ENCODE measurements at regions not wholly inside any gene's neighbourhood (a gene's known extent, or its start where the extent isn't known, plus 50 kb on each side); places are given as distances from the start of the nearest gene placed in this dataset.

GRCh38 chr9:12054235-12054634, 639.0 kb upstream of the TYRP1 start:
- intact Hi-C loops (cut with micrococcal nuclease), result no loop called here
- POLR2A ChIA-PET, result no interaction called here
- FAIRE-seq, result no peak

More at GRCh38 chr9:12054235-12054634, 639.0 kb upstream of the TYRP1 start:
- H3K36me3 ChIP-seq (ENCODE audit: control insufficient read depth in 2 of 2, extremely low read depth in 1 of 2, insufficient read depth in 2 of 2, low read length in 2 of 2), result no peaks in the 10 kb centered on the region
- TF ChIP-seq FOS (IDR thresholded peaks at IDR 0.05; ENCODE audit: borderline replicate concordance, insufficient read depth, low read length) (no peak), EZH2 (IDR thresholded peaks at IDR 0.05; ENCODE audit: borderline replicate concordance, low read depth, low read length, severe bottlenecking) (no peak), MAX (IDR thresholded peaks at IDR 0.05; ENCODE audit: insufficient read depth, insufficient read length) (no peak), GATA2 (IDR thresholded peaks at IDR 0.05; ENCODE audit: insufficient read depth, insufficient read length, low read depth, low read length) (no peak), CTCF (IDR thresholded peaks at IDR 0.05; ENCODE audit: extremely low read depth in 1 of 2, insufficient read depth in 1 of 2, low read depth in 1 of 2, low read length in 2 of 2) (no peak), MYC (IDR thresholded peaks at IDR 0.05; ENCODE audit: low read depth, low read length) (no peak), JUN (IDR thresholded peaks at IDR 0.05; ENCODE audit: borderline replicate concordance, insufficient read depth, insufficient read length, low read depth) (no peak), POLR2A (IDR thresholded peaks at IDR 0.05; ENCODE audit: low read depth, low read length) (no peak), POLR2AphosphoS5 (IDR thresholded peaks at IDR 0.05; ENCODE audit: insufficient read depth, low read depth, low read length) (no peak)
- H3K9me3 ChIP-seq (replicated peaks; ENCODE audit: control insufficient read depth, insufficient read depth, low read length), result peaks cover 2% of the 10 kb centered on the region
- CTCF ChIA-PET, result no interaction called here
- dilution Hi-C loops (cut with MboI; ENCODE audit: extremely low pct_ligation_motif_present, low sequenced_read_pairs), result no loop called here
- no peaks in the 10 kb centered on the region for H3K9me1 ChIP-seq (replicated peaks; ENCODE audit: control insufficient read depth, extremely low read depth, insufficient read depth, low read length)
- DNase-seq (ENCODE audit: low read depth, low spot score), result no peak
- H3K4me1 ChIP-seq (ENCODE audit: control insufficient read depth, extremely low read depth, insufficient read depth, low read length), result no peaks in the 10 kb centered on the region
- no peaks in the 10 kb centered on the region for H3K27me3 ChIP-seq (ENCODE audit: control insufficient read depth in 2 of 2, insufficient read depth in 2 of 2, low read length in 2 of 2)
- H3K27ac ChIP-seq (ENCODE audit: insufficient read depth, low read depth, low read length), result no peak overlapping the region
- H3K4me3 ChIP-seq (replicated peaks in 1 of 3; ENCODE audit: insufficient read depth in 1 of 3, low read depth in 1 of 3, low read length in 3 of 3), result no peak overlapping the region
- H3K79me2 ChIP-seq (ENCODE audit: control insufficient read depth, insufficient read depth, low read length), result no peaks in the 10 kb centered on the region
- no TSS peak for BruUV-seq (replicated peaks)
- H3K4me2 ChIP-seq (ENCODE audit: insufficient read depth, low read length), result no peak overlapping the region
- no peak overlapping the region for H2AFZ ChIP-seq (ENCODE audit: low read depth, low read length)
- no peak overlapping the region for H3K9ac ChIP-seq (replicated peaks; ENCODE audit: extremely low read depth, insufficient read depth, low read length)
- no peaks in the 10 kb centered on the region for H4K20me1 ChIP-seq (replicated peaks; ENCODE audit: control insufficient read depth, extremely low read depth, insufficient read depth, low read length)
